ENCODE measurements at regions not wholly inside any gene's neighbourhood (a gene's known extent, or its start where the extent isn't known, plus 50 kb on each side); places are given as distances from the start of the nearest gene placed in this dataset.
"Not testable (repeated sequence)": the region's sequence is repeated elsewhere in the genome, so short reads cannot be mapped to it uniquely, and the experiment has no call there.

GRCh38 chr12:18794000-18794399 lies 56.1 kb downstream of the CAPZA3 start:
- DNase-seq (ENCODE audit: low spot score) (no peak), FAIRE-seq (no peak)

- DNase-seq (ENCODE audit: low spot score) (no peak), FAIRE-seq (no peak)
These were observed 59.7 kb downstream of the CAPZA3 start for GRCh38 chr12:18797604-18798003.

GRCh38 chr12:18798535-18799361 lies 60.8 kb downstream of the CAPZA3 start:
- FAIRE-seq = no peak
- no peak for DNase-seq (ENCODE audit: low spot score)

GRCh38 chr12:18799561-18799960 lies 61.6 kb downstream of the CAPZA3 start:
- DNase-seq (ENCODE audit: low spot score) (no peak), FAIRE-seq (no peak)

- no peak for DNase-seq (ENCODE audit: low spot score)
- no peak for FAIRE-seq
These were observed 67.8 kb downstream of the CAPZA3 start for GRCh38 chr12:18805516-18806248.

- no peak for FAIRE-seq
- no peak for DNase-seq (ENCODE audit: low spot score)
These were observed 69.8 kb downstream of the CAPZA3 start for GRCh38 chr12:18807714-18808113.

- DNase-seq (ENCODE audit: low spot score) (no peak), FAIRE-seq (no peak)
These were observed 70.3 kb downstream of the CAPZA3 start for GRCh38 chr12:18808221-18808620.

GRCh38 chr12:18810537-18811253 lies 72.8 kb downstream of the CAPZA3 start:
- FAIRE-seq (peak; percentile 44), DNase-seq (ENCODE audit: low spot score) (no peak)

GRCh38 chr12:18811273-18811672 lies 73.4 kb downstream of the CAPZA3 start:
- no peak for FAIRE-seq
- DNase-seq (ENCODE audit: low spot score) = no peak

- FAIRE-seq (no peak), DNase-seq (ENCODE audit: low spot score) (no peak)
These were observed 75.8 kb downstream of the CAPZA3 start for GRCh38 chr12:18813753-18814152.

GRCh38 chr12:18818579-18819268 lies 80.8 kb downstream of the CAPZA3 start:
- DNase-seq (ENCODE audit: low spot score) (no peak), FAIRE-seq (no peak)

GRCh38 chr12:18819484-18819883 lies 81.6 kb downstream of the CAPZA3 start:
- DNase-seq (ENCODE audit: low spot score) = no peak
- no peak for FAIRE-seq

GRCh38 chr12:18823461-18823860 lies 85.5 kb downstream of the CAPZA3 start:
- FAIRE-seq (no peak), DNase-seq (ENCODE audit: low spot score) (no peak)

- no peak for FAIRE-seq
- DNase-seq (ENCODE audit: low spot score) = no peak
These were observed 86.4 kb downstream of the CAPZA3 start for GRCh38 chr12:18824287-18824686.

- FAIRE-seq = no peak
- no peak for DNase-seq (ENCODE audit: low spot score)
These were observed 87.2 kb downstream of the CAPZA3 start for GRCh38 chr12:18825138-18825537.

- DNase-seq (ENCODE audit: low spot score) (no peak), FAIRE-seq (no peak)
These were observed 90.0 kb downstream of the CAPZA3 start for GRCh38 chr12:18827913-18828312.

GRCh38 chr12:18828483-18828882 lies 90.6 kb downstream of the CAPZA3 start:
- FAIRE-seq (no peak), DNase-seq (ENCODE audit: low spot score) (no peak)

- no peak for DNase-seq (ENCODE audit: low spot score)
- no peak for FAIRE-seq
These were observed 91.1 kb downstream of the CAPZA3 start for GRCh38 chr12:18828987-18829386.

GRCh38 chr12:18832932-18833331 lies 95.0 kb downstream of the CAPZA3 start:
- not testable (repeated sequence) for FAIRE-seq

GRCh38 chr12:18837025-18837424 lies 99.1 kb downstream of the CAPZA3 start:
- FAIRE-seq (no peak), DNase-seq (ENCODE audit: low spot score) (no peak)

More at GRCh38 chr12:18832932-18833331, 95.0 kb downstream of the CAPZA3 start:
- DNase-seq (ENCODE audit: low spot score) = not testable (repeated sequence)

GRCh38 chr12:18837505-18837904 lies 99.6 kb downstream of the CAPZA3 start:
- no peak for FAIRE-seq
- DNase-seq (ENCODE audit: low spot score) = no peak
